Mesendoderm (in vitro differentiated cells): ENCODE measurements at regions not wholly inside any gene's neighbourhood (a gene's known extent, or its start where the extent isn't known, plus 50 kb on each side); places are given as distances from the start of the nearest gene placed in this dataset.

Source experiments
- DNase-seq: peaks from one replicate; pipeline ENCODE4 v3.0.0; 2013
- H2AK5ac ChIP-seq: 2 replicates; pipeline ENCODE4 v1.6.1; 2013; ENCODE audit warnings: low read length, inconsistent platforms
- H2BK120ac ChIP-seq: 2 replicates; pipeline ENCODE4 v1.6.1; 2013; ENCODE audit warnings: low read depth, mild to moderate bottlenecking, low read length, moderate library complexity, mixed read lengths
- H2BK15ac ChIP-seq: replicated peaks from 2 replicates; pipeline ENCODE4 v1.6.1; 2013; ENCODE audit warnings: low read depth, mild to moderate bottlenecking, moderate library complexity
- H2BK5ac ChIP-seq: 2 replicates; pipeline ENCODE4 v1.6.1; 2013; ENCODE audit warnings: low read length, inconsistent platforms
- H3K18ac ChIP-seq: 2 replicates; pipeline ENCODE4 v1.6.1; 2013; ENCODE audit warnings: mild to moderate bottlenecking, low read length, mixed read lengths
- H3K23ac ChIP-seq: one replicate; pipeline ENCODE4 v1.6.1; 2013; ENCODE audit warnings: low read length
- H3K27ac ChIP-seq: 2 replicates; pipeline ENCODE4 v1.5.1; 2013; ENCODE audit warnings: low read depth, mild to moderate bottlenecking, inconsistent platforms, low read length, moderate library complexity
- H3K27me3 ChIP-seq: 2 replicates; pipeline ENCODE4 v1.6.1; 2013; ENCODE audit warnings: low read length, control low read depth, mild to moderate bottlenecking, inconsistent platforms; ENCODE audit not compliant: insufficient read depth, poor library complexity
- H3K36me3 ChIP-seq: 2 replicates; pipeline ENCODE4 v1.6.1; 2013; ENCODE audit warnings: low read length, inconsistent platforms; ENCODE audit not compliant: control insufficient read depth, insufficient read depth
- H3K4ac ChIP-seq: one replicate; pipeline ENCODE4 v1.6.1; 2013; ENCODE audit warnings: low read depth, mild to moderate bottlenecking, low read length, moderate library complexity
- H3K4me1 ChIP-seq: 2 replicates; pipeline ENCODE4 v1.6.1; 2013; ENCODE audit warnings: low read depth, low read length, inconsistent platforms; ENCODE audit not compliant: control insufficient read depth
- H3K4me2 ChIP-seq: 2 replicates; pipeline ENCODE4 v1.6.1; 2013; ENCODE audit warnings: low read length
- H3K4me3 ChIP-seq: 2 replicates; pipeline ENCODE4 v1.5.1; 2013; ENCODE audit warnings: mild to moderate bottlenecking, low read length
- H3K56ac ChIP-seq: one replicate; pipeline ENCODE4 v1.6.1; 2013; ENCODE audit warnings: low read length
- H3K79me1 ChIP-seq: 2 replicates; pipeline ENCODE4 v1.6.1; 2013; ENCODE audit warnings: low read length, inconsistent platforms
- H3K79me2 ChIP-seq: 2 replicates; pipeline ENCODE4 v1.6.1; 2013; ENCODE audit warnings: mild to moderate bottlenecking, low read length; ENCODE audit not compliant: control insufficient read depth, insufficient read depth
- H3K9ac ChIP-seq: 2 replicates; pipeline ENCODE4 v1.6.1; 2013; ENCODE audit warnings: low read length, inconsistent platforms
- H4K5ac ChIP-seq: one replicate; pipeline ENCODE4 v1.6.1; 2013; ENCODE audit warnings: low read length
- H4K8ac ChIP-seq: one replicate; pipeline ENCODE4 v1.6.1; 2013; ENCODE audit warnings: low read depth, mild to moderate bottlenecking, control low read depth, low read length, moderate library complexity
- WGBS: extraction: QIAGEN DNeasy Blood & Tissue Kit; methylation state at CpG from one replicate; pipeline ENCODE4 v1.1.7; 2013; ENCODE audit warnings: low lambda C conversion rate, missing lambda C conversion rate; ENCODE audit not compliant: insufficient coverage; ENCODE audit errors: extremely low coverage; 5-methylcytosine and 5-hydroxymethylcytosine counted together

DNA sequence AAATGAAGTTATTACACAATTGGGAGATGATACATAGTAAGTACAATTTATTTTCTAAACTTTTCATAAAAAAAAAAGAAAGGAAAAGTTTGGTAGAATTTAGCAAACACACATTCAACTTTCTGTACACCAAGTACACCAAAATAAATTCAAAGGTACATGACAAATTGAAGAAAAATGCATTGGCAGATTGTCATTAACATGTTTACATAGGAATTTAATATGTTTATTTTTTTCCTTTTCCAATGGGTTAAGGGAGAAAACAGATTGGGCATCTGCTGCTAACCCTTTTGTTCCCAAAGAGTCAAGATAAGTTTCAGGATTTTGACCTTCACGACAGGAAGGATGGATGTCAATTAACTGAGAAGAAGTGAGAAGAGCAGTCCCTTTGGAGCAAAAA is 620.4 kb downstream of the XIRP2 start:
- Histone ChIP-seq H3K9ac (no peak overlapping the region), H3K18ac (no peak overlapping the region), H4K8ac (no peak overlapping the region), H2BK15ac (no peak overlapping the region), H3K23ac (no peak overlapping the region), H3K79me1 (no peaks in the 10 kb centered on the region), H2BK5ac (no peak overlapping the region), H3K56ac (no peak overlapping the region), H3K27ac (no peak overlapping the region), H2BK120ac (no peak overlapping the region), H3K79me2 (no peaks in the 10 kb centered on the region), H3K4ac (no peak overlapping the region), H3K36me3 (no peaks in the 10 kb centered on the region), H3K4me3 (no peak overlapping the region), H3K4me1 (peaks cover 2% of the 10 kb centered on the region), H3K27me3 (no peaks in the 10 kb centered on the region), H4K5ac (no peak overlapping the region), H2AK5ac (no peak overlapping the region), H3K4me2 (no peak overlapping the region)
- DNase-seq, result no peak
- no CpG with 5 or more reads among the region's 1 CpG for WGBS

DNA sequence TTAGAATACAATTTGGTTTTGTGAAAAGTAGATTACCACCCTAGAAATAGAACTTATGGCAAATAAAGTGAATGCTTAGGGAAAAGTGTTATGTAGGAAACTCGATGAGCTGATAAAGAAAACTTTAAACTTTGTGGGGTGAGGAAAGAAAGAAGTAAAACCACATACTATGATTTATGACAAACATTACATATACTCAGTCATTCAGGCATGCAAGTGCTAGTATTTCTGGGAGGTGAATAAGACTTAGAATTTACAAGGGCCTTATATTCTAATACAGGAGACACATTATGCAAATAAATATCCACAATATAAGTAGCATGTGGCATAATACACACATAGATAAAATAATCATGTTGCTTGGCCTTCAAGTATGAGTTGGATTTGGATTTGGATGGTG is 618.1 kb downstream of the XIRP2 start:
- H3K18ac ChIP-seq, result no peak overlapping the region
- H3K4me2 ChIP-seq, result no peak overlapping the region
- no peaks in the 10 kb centered on the region for H3K27me3 ChIP-seq
- WGBS, result no CpG with 5 or more reads among the region's 1 CpG
- H4K8ac ChIP-seq, result no peak overlapping the region
- no peak overlapping the region for H4K5ac ChIP-seq
- no peak overlapping the region for H3K56ac ChIP-seq
- no peak overlapping the region for H2BK120ac ChIP-seq
- no peak for DNase-seq
- no peaks in the 10 kb centered on the region for H3K79me1 ChIP-seq
- no peak overlapping the region for H2BK5ac ChIP-seq
- H3K27ac ChIP-seq, result no peak overlapping the region
- H3K23ac ChIP-seq, result no peak overlapping the region
- H3K4me1 ChIP-seq, result peaks cover 2% of the 10 kb centered on the region
- no peaks in the 10 kb centered on the region for H3K36me3 ChIP-seq
- H3K4ac ChIP-seq, result no peak overlapping the region
- no peak overlapping the region for H3K4me3 ChIP-seq
- H2BK15ac ChIP-seq, result no peak overlapping the region
- no peaks in the 10 kb centered on the region for H3K79me2 ChIP-seq
- no peak overlapping the region for H3K9ac ChIP-seq
- no peak overlapping the region for H2AK5ac ChIP-seq

- no peaks in the 10 kb centered on the region for H3K27me3 ChIP-seq
- no peaks in the 10 kb centered on the region for H3K79me2 ChIP-seq
- H3K4ac ChIP-seq, result no peak overlapping the region
- no peak overlapping the region for H3K9ac ChIP-seq
- H3K56ac ChIP-seq, result no peak overlapping the region
- no peak overlapping the region for H4K5ac ChIP-seq
- H3K23ac ChIP-seq, result no peak overlapping the region
- no peak for DNase-seq
- no peak overlapping the region for H2BK5ac ChIP-seq
- H2BK15ac ChIP-seq, result no peak overlapping the region
- H3K4me1 ChIP-seq, result peaks cover 2% of the 10 kb centered on the region
- H2BK120ac ChIP-seq, result no peak overlapping the region
- no peak overlapping the region for H3K18ac ChIP-seq
- H3K4me2 ChIP-seq, result no peak overlapping the region
- no peak overlapping the region for H4K8ac ChIP-seq
- no peak overlapping the region for H2AK5ac ChIP-seq
- no peak overlapping the region for H3K27ac ChIP-seq
- H3K79me1 ChIP-seq, result no peaks in the 10 kb centered on the region
- no peak overlapping the region for H3K4me3 ChIP-seq
- H3K36me3 ChIP-seq, result no peaks in the 10 kb centered on the region
These were observed 616.4 kb downstream of the XIRP2 start for GRCh38 chr2:167504695-167505094.

DNA sequence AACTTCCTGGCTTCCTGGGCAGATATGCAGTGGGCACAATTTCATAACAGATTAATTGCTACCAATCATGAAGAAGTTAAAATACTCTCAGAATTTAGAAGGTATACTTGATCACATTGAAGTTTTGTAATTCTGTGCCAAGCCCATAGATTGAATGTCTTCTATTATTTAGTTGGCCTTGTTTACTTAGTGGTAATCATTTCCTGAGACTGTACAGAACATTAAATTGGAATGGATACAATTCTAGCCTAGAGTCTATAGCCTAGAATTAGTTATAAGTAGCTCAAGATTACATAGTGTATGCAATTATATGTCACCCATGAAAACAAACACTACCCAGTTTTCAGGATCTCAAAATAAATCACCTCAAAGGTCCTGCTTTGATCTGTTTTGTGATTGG is 615.8 kb downstream of the XIRP2 start:
- H3K36me3 ChIP-seq, result no peaks in the 10 kb centered on the region
- no peak overlapping the region for H2BK15ac ChIP-seq
- no peak overlapping the region for H3K56ac ChIP-seq
- no peak overlapping the region for H2AK5ac ChIP-seq
- H2BK5ac ChIP-seq, result no peak overlapping the region
- H2BK120ac ChIP-seq, result no peak overlapping the region
- H4K5ac ChIP-seq, result no peak overlapping the region
- no peak overlapping the region for H4K8ac ChIP-seq
- no peak overlapping the region for H3K23ac ChIP-seq
- H3K27ac ChIP-seq, result no peak overlapping the region
- no peak for DNase-seq
- no peak overlapping the region for H3K18ac ChIP-seq
- H3K4me1 ChIP-seq, result no peaks in the 10 kb centered on the region
- no peaks in the 10 kb centered on the region for H3K27me3 ChIP-seq
- no peak overlapping the region for H3K9ac ChIP-seq
- H3K79me2 ChIP-seq, result no peaks in the 10 kb centered on the region
- H3K4ac ChIP-seq, result no peak overlapping the region
- H3K4me3 ChIP-seq, result no peak overlapping the region
- H3K4me2 ChIP-seq, result no peak overlapping the region
- no peaks in the 10 kb centered on the region for H3K79me1 ChIP-seq

- Histone ChIP-seq H2BK15ac (no peak overlapping the region), H3K4me3 (no peak overlapping the region), H2BK120ac (no peak overlapping the region), H3K18ac (no peak overlapping the region), H3K27ac (no peak overlapping the region), H3K79me2 (no peaks in the 10 kb centered on the region), H4K5ac (no peak overlapping the region), H3K4me1 (no peaks in the 10 kb centered on the region), H4K8ac (no peak overlapping the region), H3K36me3 (no peaks in the 10 kb centered on the region), H3K9ac (no peak overlapping the region), H2BK5ac (no peak overlapping the region), H3K27me3 (no peaks in the 10 kb centered on the region), H3K56ac (no peak overlapping the region), H3K4ac (no peak overlapping the region), H3K4me2 (no peak overlapping the region), H2AK5ac (no peak overlapping the region), H3K79me1 (no peaks in the 10 kb centered on the region), H3K23ac (no peak overlapping the region)
- DNase-seq, result no peak
- no CpG with 5 or more reads among the region's 1 CpG for WGBS
These were observed 613.3 kb downstream of the XIRP2 start for GRCh38 chr2:167501618-167502017.

GRCh38 chr2:167493862-167494261 is 605.6 kb downstream of the XIRP2 start:
- Histone ChIP-seq H2BK15ac (no peak overlapping the region), H3K4me2 (no peak overlapping the region), H3K4me3 (no peak overlapping the region), H3K23ac (no peak overlapping the region), H3K36me3 (no peaks in the 10 kb centered on the region), H3K9ac (no peak overlapping the region), H4K5ac (no peak overlapping the region), H2AK5ac (no peak overlapping the region), H3K56ac (no peak overlapping the region), H3K79me2 (no peaks in the 10 kb centered on the region), H3K4ac (no peak overlapping the region), H3K18ac (no peak overlapping the region), H3K27ac (no peak overlapping the region), H2BK120ac (no peak overlapping the region), H3K79me1 (no peaks in the 10 kb centered on the region), H4K8ac (no peak overlapping the region), H3K27me3 (no peaks in the 10 kb centered on the region), H2BK5ac (no peak overlapping the region), H3K4me1 (no peaks in the 10 kb centered on the region)
- no peak for DNase-seq
